Upper lobe of right lung (tissue), 1 donor: ENCODE measurements at regions not wholly inside any gene's neighbourhood (a gene's known extent, or its start where the extent isn't known, plus 50 kb on each side); places are given as distances from the start of the nearest gene placed in this dataset.
A peak's percentile ranks its signal among the peaks of the same experiment; 100 is the strongest.

Experiments
- ATAC-seq: fragments of 200-7000 bp; cut with Tn5 transposase; one replicate; pipeline ENCODE4 v1.9.1; 2020; ENCODE audit warnings: mild to moderate bottlenecking, moderate library complexity
- DNase-seq: peaks from one replicate; pipeline ENCODE4 v3.0.0-alpha.2; 2020
- H3K27ac ChIP-seq: fragments of 200-600 bp; one replicate; pipeline ENCODE4 v1.8.0; 2022
- H3K27me3 ChIP-seq: fragments of 200-600 bp; one replicate; pipeline ENCODE4 v1.8.0; 2022; ENCODE audit warnings: mild to moderate bottlenecking
- H3K36me3 ChIP-seq: fragments of 200-600 bp; one replicate; pipeline ENCODE4 v1.8.0; 2022
- H3K4me1 ChIP-seq: fragments of 200-600 bp; one replicate; pipeline ENCODE4 v1.8.0; 2022
- H3K4me3 ChIP-seq: fragments of 200-600 bp; one replicate; pipeline ENCODE4 v1.8.0; 2022; ENCODE audit warnings: mild to moderate bottlenecking
- H3K9me3 ChIP-seq: fragments of 200-600 bp; one replicate; pipeline ENCODE4 v1.8.0; 2022
- intact Hi-C: fragments of 100-400 bp; cut with DNase I; formaldehyde crosslinking; loops from one replicate; pipeline ENCODE4 v1.11.0; 2022
- TF ChIP-seq, protein P1 (sequence below): fragments of 200-600 bp; IDR thresholded peaks from one replicate; pipeline ENCODE4 v1.8.0; 2022; ENCODE audit warnings: antibody characterized with exemption
- donor health status: DM: no; HTN: yes; CAD: no; lungs with severe emphysema.

DNA sequence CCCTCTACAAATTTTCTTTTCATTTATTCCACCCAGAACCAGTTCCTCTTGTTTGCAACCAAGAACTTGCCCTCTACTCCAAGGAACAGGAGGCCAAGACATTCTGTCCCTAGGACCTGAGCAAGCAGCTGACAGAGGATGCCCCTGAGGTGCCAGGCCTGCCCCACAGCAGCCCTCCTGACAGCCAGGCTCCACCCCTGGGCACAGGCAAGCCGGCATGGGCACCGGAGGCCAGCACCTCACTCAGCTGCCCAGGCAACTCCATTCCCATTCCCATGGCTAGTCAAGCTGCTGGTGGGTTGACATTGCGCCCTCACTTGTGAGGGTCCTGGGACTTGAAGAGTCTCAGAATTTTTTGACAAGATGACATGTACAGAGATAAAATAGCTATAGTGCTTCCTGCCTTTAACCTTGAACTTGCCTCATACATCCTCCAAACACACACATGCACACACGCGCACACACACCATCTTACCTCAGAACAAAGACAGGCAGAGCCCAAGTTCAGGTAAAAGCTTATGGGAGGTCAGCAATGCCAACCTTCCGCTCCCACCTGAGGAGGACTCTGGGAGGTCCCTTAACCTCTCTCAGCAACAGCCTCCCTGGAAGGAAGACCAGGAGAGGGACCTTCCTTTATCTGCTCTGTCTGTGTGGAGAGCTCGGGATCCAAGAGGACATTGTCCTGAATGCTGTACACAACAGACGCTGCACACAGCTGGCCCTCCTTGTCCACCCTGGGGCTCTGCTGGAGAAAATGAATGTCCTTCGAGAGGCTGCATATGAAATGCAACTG, 620.9 kb upstream of the CADM1 start:
- peak; percentile 9 for ATAC-seq
- intact Hi-C loops = no loop called here
- H3K36me3 ChIP-seq = no peaks in the 10 kb centered on the region
- H3K27me3 ChIP-seq = no peaks in the 10 kb centered on the region
- TF ChIP-seq, protein P1, sequence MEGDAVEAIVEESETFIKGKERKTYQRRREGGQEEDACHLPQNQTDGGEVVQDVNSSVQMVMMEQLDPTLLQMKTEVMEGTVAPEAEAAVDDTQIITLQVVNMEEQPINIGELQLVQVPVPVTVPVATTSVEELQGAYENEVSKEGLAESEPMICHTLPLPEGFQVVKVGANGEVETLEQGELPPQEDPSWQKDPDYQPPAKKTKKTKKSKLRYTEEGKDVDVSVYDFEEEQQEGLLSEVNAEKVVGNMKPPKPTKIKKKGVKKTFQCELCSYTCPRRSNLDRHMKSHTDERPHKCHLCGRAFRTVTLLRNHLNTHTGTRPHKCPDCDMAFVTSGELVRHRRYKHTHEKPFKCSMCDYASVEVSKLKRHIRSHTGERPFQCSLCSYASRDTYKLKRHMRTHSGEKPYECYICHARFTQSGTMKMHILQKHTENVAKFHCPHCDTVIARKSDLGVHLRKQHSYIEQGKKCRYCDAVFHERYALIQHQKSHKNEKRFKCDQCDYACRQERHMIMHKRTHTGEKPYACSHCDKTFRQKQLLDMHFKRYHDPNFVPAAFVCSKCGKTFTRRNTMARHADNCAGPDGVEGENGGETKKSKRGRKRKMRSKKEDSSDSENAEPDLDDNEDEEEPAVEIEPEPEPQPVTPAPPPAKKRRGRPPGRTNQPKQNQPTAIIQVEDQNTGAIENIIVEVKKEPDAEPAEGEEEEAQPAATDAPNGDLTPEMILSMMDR = no peak
- H3K27ac ChIP-seq = no peak overlapping the region
- no peaks in the 10 kb centered on the region for H3K4me1 ChIP-seq
- no peaks in the 10 kb centered on the region for H3K9me3 ChIP-seq
- no peak for DNase-seq
- no peak overlapping the region for H3K4me3 ChIP-seq

DNA sequence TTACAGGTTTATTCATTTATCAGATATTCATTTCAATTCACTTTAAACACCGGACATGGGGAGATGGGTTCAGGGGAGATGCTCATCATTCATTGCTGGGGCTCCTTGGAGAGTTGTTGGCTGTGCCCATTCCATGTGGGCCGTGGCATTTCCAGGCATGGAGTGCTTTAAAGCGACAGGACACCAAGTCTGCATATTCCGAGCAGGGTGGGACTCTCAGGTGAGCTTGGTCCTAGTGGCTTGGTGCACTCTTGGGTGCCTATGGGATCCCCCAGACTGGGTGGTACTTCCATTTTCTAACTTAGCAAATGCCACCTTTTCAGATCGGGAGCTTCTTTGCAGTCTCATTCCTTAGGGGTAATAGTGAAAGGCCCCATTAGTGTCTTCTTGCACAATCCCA, 619.5 kb upstream of the CADM1 start:
- H3K9me3 ChIP-seq = no peaks in the 10 kb centered on the region

DNA sequence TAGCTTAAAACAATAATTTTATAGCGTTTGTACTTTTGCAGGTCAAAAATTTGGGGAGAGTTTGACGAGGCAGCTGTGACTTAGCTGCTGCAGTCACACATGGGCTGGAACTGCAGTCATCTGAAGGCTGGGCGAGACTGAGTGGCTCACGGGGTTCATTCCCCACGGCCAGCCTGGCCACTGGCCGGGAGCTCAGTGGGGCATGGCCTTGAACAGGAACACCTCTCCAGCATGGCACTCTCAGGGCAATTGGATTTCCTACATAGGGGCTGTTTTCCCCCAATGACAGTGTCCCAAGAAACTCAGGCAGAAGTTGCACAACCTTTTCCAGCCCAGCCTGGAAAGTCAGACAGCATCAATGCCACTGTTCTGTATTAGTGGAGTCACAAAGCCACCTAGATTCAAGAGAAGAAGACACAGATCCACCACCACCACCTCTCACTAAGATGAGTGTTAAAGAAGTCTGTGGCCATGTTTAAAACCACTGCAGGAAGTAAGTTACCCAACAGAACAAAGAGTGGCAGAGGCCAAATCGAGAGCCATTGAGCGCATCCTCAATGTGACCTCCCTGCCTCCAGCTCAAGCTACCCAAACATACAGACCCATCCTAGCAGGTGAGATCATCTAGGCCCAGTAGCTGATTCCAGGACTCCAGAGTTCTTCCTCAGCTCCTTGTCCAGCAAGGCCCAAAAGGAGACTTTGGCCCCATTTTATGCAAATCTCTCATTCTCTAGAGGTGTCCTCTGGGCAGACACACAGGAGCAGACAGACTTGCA, 618.7 kb upstream of the CADM1 start:
- Histone ChIP-seq H3K9me3 (no peaks in the 10 kb centered on the region), H3K27ac (no peak overlapping the region), H3K27me3 (no peaks in the 10 kb centered on the region), H3K4me1 (no peaks in the 10 kb centered on the region), H3K36me3 (no peaks in the 10 kb centered on the region), H3K4me3 (no peak overlapping the region)
- TF ChIP-seq, protein P1 = no peak
- DNase-seq = no peak
- intact Hi-C loops = no loop called here
- ATAC-seq = no peak

More for the DNA sequence above, 619.5 kb upstream of the CADM1 start:
- Histone ChIP-seq H3K27me3 (no peaks in the 10 kb centered on the region), H3K36me3 (no peaks in the 10 kb centered on the region), H3K4me3 (no peak overlapping the region), H3K27ac (no peak overlapping the region), H3K4me1 (no peaks in the 10 kb centered on the region)
- no peak for ATAC-seq
- TF ChIP-seq, protein P1 = no peak
- intact Hi-C loops = no loop called here
- no peak for DNase-seq

DNA sequence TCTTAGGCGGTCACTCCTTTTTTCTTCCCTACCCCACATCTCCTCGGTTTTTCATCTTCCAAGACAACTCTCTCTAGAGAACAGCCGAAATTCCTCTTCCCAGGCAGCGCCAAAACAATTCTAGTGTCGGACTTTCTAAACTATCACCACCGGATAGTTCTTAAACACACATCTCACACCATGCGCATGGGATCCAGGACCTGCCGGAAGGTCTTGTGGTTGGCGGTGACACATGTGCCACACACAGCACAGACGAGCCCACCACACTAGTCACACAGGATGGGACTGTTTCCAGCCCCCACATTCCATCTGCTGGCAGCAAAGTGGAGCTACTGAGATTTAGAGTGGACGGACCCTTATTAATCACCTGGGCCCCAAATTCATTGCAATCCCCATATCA, 614.9 kb upstream of the CADM1 start:
- DNase-seq (no peak), ATAC-seq (no peak)
- Histone ChIP-seq H3K4me1 (no peaks in the 10 kb centered on the region), H3K27ac (no peak overlapping the region), H3K36me3 (no peaks in the 10 kb centered on the region), H3K4me3 (no peak overlapping the region), H3K27me3 (no peaks in the 10 kb centered on the region), H3K9me3 (no peaks in the 10 kb centered on the region)
- TF ChIP-seq, protein P1 = no peak
- intact Hi-C loops = no loop called here

DNA sequence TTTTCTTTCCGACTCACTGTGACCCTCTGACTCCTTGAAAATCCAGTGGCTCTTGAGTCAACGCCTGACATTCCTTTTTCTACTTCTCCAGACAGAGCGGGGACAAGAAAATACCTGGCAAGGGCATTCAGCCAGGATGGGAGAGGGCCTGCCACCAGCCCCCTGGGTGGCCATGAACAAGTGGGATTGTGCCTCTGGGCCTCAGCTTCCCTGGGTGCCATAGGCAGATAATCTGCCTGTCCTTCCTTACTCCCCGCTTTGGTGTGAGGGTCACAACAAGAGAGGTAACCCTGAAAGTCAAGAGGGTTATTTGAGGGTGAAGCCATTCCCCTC, 613.9 kb upstream of the CADM1 start:
- ATAC-seq = no peak
- TF ChIP-seq, protein P1 = no peak
- Histone ChIP-seq H3K27me3 (no peaks in the 10 kb centered on the region), H3K4me1 (no peaks in the 10 kb centered on the region), H3K4me3 (no peak overlapping the region), H3K9me3 (no peaks in the 10 kb centered on the region), H3K27ac (no peak overlapping the region), H3K36me3 (no peaks in the 10 kb centered on the region)
- DNase-seq = no peak
- intact Hi-C loops = no loop called here
